ENCODE measurements at regions not wholly inside any gene's neighbourhood (a gene's known extent, or its start where the extent isn't known, plus 50 kb on each side); places are given as distances from the start of the nearest gene placed in this dataset.

DNA sequence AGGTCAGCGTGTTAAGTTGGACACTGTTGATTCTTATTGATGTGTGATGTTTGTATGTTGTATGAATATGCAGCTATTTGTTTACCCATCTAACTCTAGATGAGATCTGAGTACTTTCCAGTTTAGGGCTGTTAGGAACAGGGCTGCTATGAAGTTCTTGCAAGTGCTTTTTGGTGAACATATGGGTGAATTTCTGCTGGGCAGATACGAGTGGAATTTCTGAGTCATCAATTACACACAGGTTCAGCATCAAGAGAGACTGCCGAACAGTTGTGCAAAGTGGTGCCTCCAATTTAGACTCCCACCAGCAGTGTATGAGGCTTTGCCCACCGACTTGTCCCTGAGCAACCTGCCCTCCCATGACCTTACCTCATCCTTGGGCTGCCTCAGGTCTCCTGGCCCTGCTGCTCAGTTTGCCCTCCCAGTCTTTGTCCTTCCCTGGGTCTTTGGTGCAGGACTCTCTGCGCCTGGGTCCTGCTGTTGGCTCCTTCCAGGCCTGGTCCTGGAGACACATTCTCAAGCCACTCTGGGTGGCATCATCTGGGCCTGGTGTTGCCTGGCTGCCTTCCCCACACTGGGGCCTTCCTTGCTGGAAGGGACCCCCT is 343.6 kb downstream of the PTPRU start:
- Histone ChIP-seq H3K36me3 (no peaks in the 10 kb centered on the region), H3K27me3 (peaks cover 0 to 27% of the 10 kb centered on the region in 2 donors), H3K4me1 (no peaks in the 10 kb centered on the region), H3K9me3 (no peaks in the 10 kb centered on the region), H3K27ac (no peak overlapping the region), H3K4me3 (no peak overlapping the region)
- TF ChIP-seq, protein P1, sequence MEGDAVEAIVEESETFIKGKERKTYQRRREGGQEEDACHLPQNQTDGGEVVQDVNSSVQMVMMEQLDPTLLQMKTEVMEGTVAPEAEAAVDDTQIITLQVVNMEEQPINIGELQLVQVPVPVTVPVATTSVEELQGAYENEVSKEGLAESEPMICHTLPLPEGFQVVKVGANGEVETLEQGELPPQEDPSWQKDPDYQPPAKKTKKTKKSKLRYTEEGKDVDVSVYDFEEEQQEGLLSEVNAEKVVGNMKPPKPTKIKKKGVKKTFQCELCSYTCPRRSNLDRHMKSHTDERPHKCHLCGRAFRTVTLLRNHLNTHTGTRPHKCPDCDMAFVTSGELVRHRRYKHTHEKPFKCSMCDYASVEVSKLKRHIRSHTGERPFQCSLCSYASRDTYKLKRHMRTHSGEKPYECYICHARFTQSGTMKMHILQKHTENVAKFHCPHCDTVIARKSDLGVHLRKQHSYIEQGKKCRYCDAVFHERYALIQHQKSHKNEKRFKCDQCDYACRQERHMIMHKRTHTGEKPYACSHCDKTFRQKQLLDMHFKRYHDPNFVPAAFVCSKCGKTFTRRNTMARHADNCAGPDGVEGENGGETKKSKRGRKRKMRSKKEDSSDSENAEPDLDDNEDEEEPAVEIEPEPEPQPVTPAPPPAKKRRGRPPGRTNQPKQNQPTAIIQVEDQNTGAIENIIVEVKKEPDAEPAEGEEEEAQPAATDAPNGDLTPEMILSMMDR (IDR thresholded peaks at IDR 0.05): no peak
- no peak for TF ChIP-seq POLR2AphosphoS5 (IDR thresholded peaks at IDR 0.05)
- no peak for TF ChIP-seq POLR2A (IDR thresholded peaks at IDR 0.05)
- intact Hi-C loops (cut with DNase I; ENCODE audit: low total_unique reads): no loop called here
- DNase-seq (ENCODE audit: low spot score in 2 of 2): no peak

DNA sequence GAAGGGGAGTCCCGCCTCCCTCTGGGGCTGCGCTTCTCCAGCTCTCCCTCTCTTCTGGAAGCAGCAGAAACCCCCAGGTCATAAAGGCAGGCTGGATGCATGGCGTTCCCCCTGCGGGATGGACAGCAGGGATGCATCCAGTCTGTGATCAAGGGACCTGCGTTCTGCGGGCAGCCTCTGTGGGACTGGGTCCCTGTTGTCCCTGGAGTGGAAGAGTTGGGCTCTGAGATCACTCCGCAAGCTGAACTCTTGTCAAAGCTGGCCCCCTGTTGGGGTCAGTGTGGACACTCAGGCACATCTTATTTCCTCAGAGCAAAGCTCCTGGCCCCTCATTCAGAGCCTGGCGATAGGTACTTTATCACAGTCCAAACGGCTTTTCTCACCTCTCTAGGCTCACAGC is 341.2 kb downstream of the PTPRU start:
- H3K9me3 ChIP-seq: no peaks in the 10 kb centered on the region
- intact Hi-C loops (cut with DNase I; ENCODE audit: low total_unique reads): no loop called here
- no peak overlapping the region for H3K4me3 ChIP-seq
- no peaks in the 10 kb centered on the region for H3K4me1 ChIP-seq
- DNase-seq (ENCODE audit: low spot score in 2 of 2): no peak
- peaks cover 0 to 23% of the 10 kb centered on the region in 2 donors for H3K27me3 ChIP-seq
- TF ChIP-seq POLR2AphosphoS5 (IDR thresholded peaks at IDR 0.05) (no peak), POLR2A (IDR thresholded peaks at IDR 0.05) (no peak)
- TF ChIP-seq, protein P1 (IDR thresholded peaks at IDR 0.05): no peak
- H3K27ac ChIP-seq: no peak overlapping the region
- H3K36me3 ChIP-seq: no peaks in the 10 kb centered on the region

DNA sequence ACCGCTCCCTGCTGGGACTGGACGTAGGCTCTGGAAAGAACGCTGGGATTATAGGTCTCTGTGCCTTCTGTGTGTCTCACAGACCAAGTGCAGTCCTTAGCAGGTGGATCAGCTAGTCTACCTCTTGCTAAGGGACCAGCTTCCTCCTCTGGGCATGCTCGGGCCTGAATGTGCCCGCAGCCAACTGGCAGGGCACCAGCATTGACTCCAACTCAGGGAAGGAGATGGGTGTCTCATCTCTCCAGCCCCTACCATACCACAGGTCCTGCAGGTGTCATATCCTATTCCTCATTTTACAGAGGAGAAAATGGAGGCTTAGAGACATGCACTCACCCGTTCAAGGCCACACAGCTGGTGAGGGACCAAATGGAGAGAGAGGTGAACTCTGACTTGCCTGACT is 340.2 kb downstream of the PTPRU start:
- peaks cover 0 to 17% of the 10 kb centered on the region in 2 donors for H3K27me3 ChIP-seq
- no peak for DNase-seq (ENCODE audit: low spot score in 2 of 2)
- TF ChIP-seq, protein P1 (IDR thresholded peaks at IDR 0.05): no peak
- no peak for TF ChIP-seq POLR2A (IDR thresholded peaks at IDR 0.05)
- no peak for TF ChIP-seq POLR2AphosphoS5 (IDR thresholded peaks at IDR 0.05)
- H3K4me1 ChIP-seq: no peaks in the 10 kb centered on the region
- H3K4me3 ChIP-seq: no peak overlapping the region
- no peak overlapping the region for H3K27ac ChIP-seq
- no peaks in the 10 kb centered on the region for H3K9me3 ChIP-seq
- intact Hi-C loops (cut with DNase I; ENCODE audit: low total_unique reads): no loop called here
- no peaks in the 10 kb centered on the region for H3K36me3 ChIP-seq

DNA sequence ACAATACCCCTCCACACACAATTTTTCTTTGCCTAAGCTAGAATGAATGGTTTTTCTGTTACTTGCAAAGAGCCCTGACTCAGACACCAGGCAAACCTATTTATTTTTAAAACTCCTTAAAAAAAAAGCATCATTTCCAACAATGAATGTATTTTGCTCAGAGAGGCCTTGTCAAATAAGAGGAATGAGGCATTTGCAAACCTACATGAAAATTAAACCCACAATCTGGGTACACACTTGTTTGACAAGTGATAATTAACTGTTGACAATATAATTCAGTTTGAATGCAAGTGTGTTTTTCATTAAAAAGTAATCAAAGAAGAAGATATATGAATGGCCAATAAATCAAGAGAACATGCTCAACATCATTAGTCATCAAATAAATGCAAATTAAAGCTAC is 339.5 kb downstream of the PTPRU start:
- Histone ChIP-seq H3K9me3 (no peaks in the 10 kb centered on the region), H3K27me3 (peaks cover 0 to 17% of the 10 kb centered on the region in 2 donors), H3K27ac (no peak overlapping the region), H3K36me3 (no peaks in the 10 kb centered on the region), H3K4me3 (no peak overlapping the region), H3K4me1 (no peaks in the 10 kb centered on the region)
- no peak for DNase-seq (ENCODE audit: low spot score in 2 of 2)
- intact Hi-C loops (cut with DNase I; ENCODE audit: low total_unique reads): no loop called here
- TF ChIP-seq POLR2AphosphoS5 (IDR thresholded peaks at IDR 0.05): no peak

DNA sequence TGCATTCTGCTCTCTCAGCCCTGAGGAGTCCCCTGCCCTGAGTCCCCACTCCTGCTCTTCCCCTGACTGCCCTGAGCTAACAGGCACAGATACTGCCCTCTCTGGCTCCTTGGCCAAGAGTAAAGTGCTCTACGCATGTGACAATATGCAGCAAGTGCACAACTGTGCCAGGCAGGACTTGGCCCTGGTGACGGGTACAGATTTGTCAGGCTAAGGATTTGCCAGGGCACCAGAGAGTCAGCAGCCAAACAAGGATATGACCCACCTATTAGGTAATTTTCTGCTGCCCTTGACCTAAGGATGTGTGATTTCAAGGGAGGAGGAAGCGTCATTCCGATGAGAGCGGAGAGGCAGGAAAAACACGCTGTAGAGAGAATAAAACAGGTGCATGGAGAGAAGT is 339.0 kb downstream of the PTPRU start:
- H3K36me3 ChIP-seq: no peaks in the 10 kb centered on the region
- intact Hi-C loops (cut with DNase I; ENCODE audit: low total_unique reads): no loop called here
- H3K4me3 ChIP-seq: no peak overlapping the region
- no peak for DNase-seq (ENCODE audit: low spot score in 2 of 2)
- no peaks in the 10 kb centered on the region for H3K4me1 ChIP-seq
- no peaks in the 10 kb centered on the region for H3K9me3 ChIP-seq
- no peak overlapping the region for H3K27ac ChIP-seq
- H3K27me3 ChIP-seq: peaks cover 0 to 17% of the 10 kb centered on the region in 2 donors
- TF ChIP-seq, protein P1 (IDR thresholded peaks at IDR 0.05): no peak
- TF ChIP-seq POLR2AphosphoS5 (IDR thresholded peaks at IDR 0.05) (no peak), POLR2A (IDR thresholded peaks at IDR 0.05) (no peak)

DNA sequence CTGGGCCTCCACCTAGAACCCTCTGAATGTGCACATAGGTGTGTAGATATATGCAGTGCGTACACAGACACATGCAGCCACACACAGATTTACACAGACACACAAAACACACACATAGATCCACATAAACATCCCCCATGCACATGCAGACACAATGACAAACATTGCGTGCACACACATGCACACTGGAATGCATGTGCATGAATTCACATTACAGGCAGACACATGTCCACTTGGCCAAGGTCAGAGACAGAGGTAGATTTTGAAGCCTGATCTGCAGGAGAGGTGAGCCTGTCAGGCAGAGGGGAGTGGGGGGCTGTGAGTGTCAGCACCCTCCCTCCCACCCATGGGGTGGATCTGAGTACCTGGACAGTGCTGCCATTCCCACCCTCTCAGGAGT is 338.5 kb downstream of the PTPRU start:
- no peaks in the 10 kb centered on the region for H3K9me3 ChIP-seq
- no peak for DNase-seq (ENCODE audit: low spot score in 2 of 2)
- no peaks in the 10 kb centered on the region for H3K4me1 ChIP-seq
- TF ChIP-seq, protein P1 (IDR thresholded peaks at IDR 0.05): no peak
- intact Hi-C loops (cut with DNase I; ENCODE audit: low total_unique reads): no loop called here
- no peaks in the 10 kb centered on the region for H3K36me3 ChIP-seq
- no peak overlapping the region for H3K27ac ChIP-seq
- no peak overlapping the region for H3K4me3 ChIP-seq
- H3K27me3 ChIP-seq: peaks cover 0 to 17% of the 10 kb centered on the region in 2 donors
